ENCODE measurements at regions not wholly inside any gene's neighbourhood (a gene's known extent, or its start where the extent isn't known, plus 50 kb on each side); places are given as distances from the start of the nearest gene placed in this dataset.

DNA sequence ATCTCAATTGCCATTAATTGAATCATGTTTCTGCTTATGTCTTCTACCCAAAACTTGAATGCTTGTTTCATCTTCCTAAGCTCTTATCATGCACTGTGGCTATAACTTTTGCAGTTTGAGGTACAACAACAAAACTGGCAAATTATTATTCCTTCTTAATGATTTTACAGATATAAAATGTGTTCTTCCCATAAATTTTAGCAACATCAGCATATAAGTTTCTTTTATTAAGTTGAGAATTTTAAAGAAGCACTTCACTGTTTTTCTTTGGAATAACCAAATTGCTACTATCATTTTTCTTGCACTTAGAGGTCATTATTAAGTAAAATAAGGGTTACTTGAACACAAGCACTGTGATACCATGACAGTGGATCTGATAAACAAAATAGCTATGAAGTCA, 862.6 kb upstream of the CADM2 start:
- TF ChIP-seq, protein P1, sequence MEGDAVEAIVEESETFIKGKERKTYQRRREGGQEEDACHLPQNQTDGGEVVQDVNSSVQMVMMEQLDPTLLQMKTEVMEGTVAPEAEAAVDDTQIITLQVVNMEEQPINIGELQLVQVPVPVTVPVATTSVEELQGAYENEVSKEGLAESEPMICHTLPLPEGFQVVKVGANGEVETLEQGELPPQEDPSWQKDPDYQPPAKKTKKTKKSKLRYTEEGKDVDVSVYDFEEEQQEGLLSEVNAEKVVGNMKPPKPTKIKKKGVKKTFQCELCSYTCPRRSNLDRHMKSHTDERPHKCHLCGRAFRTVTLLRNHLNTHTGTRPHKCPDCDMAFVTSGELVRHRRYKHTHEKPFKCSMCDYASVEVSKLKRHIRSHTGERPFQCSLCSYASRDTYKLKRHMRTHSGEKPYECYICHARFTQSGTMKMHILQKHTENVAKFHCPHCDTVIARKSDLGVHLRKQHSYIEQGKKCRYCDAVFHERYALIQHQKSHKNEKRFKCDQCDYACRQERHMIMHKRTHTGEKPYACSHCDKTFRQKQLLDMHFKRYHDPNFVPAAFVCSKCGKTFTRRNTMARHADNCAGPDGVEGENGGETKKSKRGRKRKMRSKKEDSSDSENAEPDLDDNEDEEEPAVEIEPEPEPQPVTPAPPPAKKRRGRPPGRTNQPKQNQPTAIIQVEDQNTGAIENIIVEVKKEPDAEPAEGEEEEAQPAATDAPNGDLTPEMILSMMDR (IDR thresholded peaks at IDR 0.05) = no peak
- TF ChIP-seq POLR2A (IDR thresholded peaks at IDR 0.05) = no peak
